A549 (cell line): ENCODE measurements at regions not wholly inside any gene's neighbourhood (a gene's known extent, or its start where the extent isn't known, plus 50 kb on each side); places are given as distances from the start of the nearest gene placed in this dataset.
A peak's percentile ranks its signal among the peaks of the same experiment; 100 is the strongest.

Experiments
- ATAC-seq, 2 experiments: fragments of 200-7000 bp in 1 of 2; fragments of >200 bp in 1 of 2; cut with Nextera tagmentation in 1 of 2; cut with Tn5 transposase in 1 of 2; 3 replicates each; pipeline versions ENCODE4 v1.8.0 to v1.9.1; 2018 to 2020; ENCODE audit warnings: mild to moderate bottlenecking in 1 of 2, moderate library complexity in 1 of 2
- CTCF ChIA-PET: fragments of 300-600 bp; sonication (Branson Sonifier 250); formaldehyde crosslinking; extraction: SDS; loops from one replicate; lab custom pipeline; 2021; ENCODE audit warnings: antibody characterized with exemption, inconsistent platforms; lab: Yijun Ruan, JAX
- POLR2A ChIA-PET: fragments of 350-600 bp; formaldehyde crosslinking; extraction: SDS; loops from one replicate; lab custom pipeline; 2021; ENCODE audit warnings: antibody characterized with exemption, inconsistent platforms; lab: Yijun Ruan, JAX
- DNase-seq, 2 experiments: peaks; one replicate each; pipeline versions ENCODE4 v3.0.0 to v3.0.0-alpha.2; 2011 to 2016; ENCODE audit warnings: low read depth in 1 of 2, low spot score in 1 of 2
- FAIRE-seq: peaks from 2 replicates; lab custom pipeline; 2011; peaks lifted over from hg19 to GRCh38; lab: Jason Lieb, UNC
- H3K27ac ChIP-seq, 2 experiments: fragments of >200 bp; sonication (Bioruptor Twin); formaldehyde crosslinking; 3 replicates each; pipeline ENCODE4 v1.5.1; 2016 to 2017
- H3K4me1 ChIP-seq: fragments of >200 bp; sonication (Bioruptor Twin); formaldehyde crosslinking; 3 replicates; pipeline ENCODE4 v1.6.1; 2016
- H3K4me2 ChIP-seq: fragments of >200 bp; sonication (Bioruptor Twin); formaldehyde crosslinking; 3 replicates; pipeline ENCODE4 v1.6.1; 2016
- H3K4me3 ChIP-seq: fragments of >200 bp; sonication (Bioruptor Twin); formaldehyde crosslinking; 3 replicates; pipeline ENCODE4 v1.5.1; 2016
- H3K9me3 ChIP-seq: fragments of >200 bp; sonication (Bioruptor Twin); formaldehyde crosslinking; 3 replicates; pipeline ENCODE4 v1.6.1; 2016
- CBX2 ChIP-seq: fragments of 200-600 bp; sonication (generic); IDR thresholded peaks from 2 replicates; pipeline ENCODE4 v1.6.1; 2016; ENCODE audit warnings: low read depth, mild to moderate bottlenecking, borderline replicate concordance
- CTCF ChIP-seq: fragments of >200 bp; sonication (Bioruptor Twin); formaldehyde crosslinking; IDR thresholded peaks from 3 replicates; pipeline ENCODE4 v1.5.1; 2016
- EP300 ChIP-seq, 2 experiments: fragments of >200 bp; sonication (Bioruptor Twin); formaldehyde crosslinking; IDR thresholded peaks; 2 replicates in 1 of 2; 3 replicates in 1 of 2; pipeline ENCODE4 v1.6.1; 2016 to 2017
- ESRRA ChIP-seq: fragments of 150-350 bp; IDR thresholded peaks from 2 replicates; pipeline ENCODE4 v1.6.1; 2014; ENCODE audit warnings: mild to moderate bottlenecking, low read length, borderline replicate concordance
- FOXS1 ChIP-seq: fragments of 250-450 bp; sonication (Bioruptor Pico); IDR thresholded peaks from 2 replicates; pipeline ENCODE4 v1.5.0; 2020; ENCODE audit warnings: mild to moderate bottlenecking, moderate library complexity
- GATA3 ChIP-seq: IDR thresholded peaks from 2 replicates; pipeline ENCODE4 v1.6.1; 2012; ENCODE audit warnings: borderline replicate concordance
- HES2 ChIP-seq: fragments of >200 bp; sonication (Bioruptor Twin); formaldehyde crosslinking; IDR thresholded peaks from 2 replicates; pipeline ENCODE4 v1.6.1; 2016
- HOXA7 ChIP-seq: fragments of 250-450 bp; sonication (Bioruptor Pico); IDR thresholded peaks from 2 replicates; pipeline ENCODE4 v1.5.0; 2020; ENCODE audit warnings: mild to moderate bottlenecking, moderate library complexity
- JUNB ChIP-seq: fragments of >200 bp; sonication (Bioruptor Twin); formaldehyde crosslinking; IDR thresholded peaks from 2 replicates; pipeline ENCODE4 v1.6.1; 2016
- MAFK ChIP-seq: fragments of 450-650 bp; IDR thresholded peaks from 2 replicates; pipeline ENCODE4 v1.6.1; 2014; ENCODE audit not compliant: partially characterized antibody
- MAX ChIP-seq: IDR thresholded peaks from 2 replicates; pipeline ENCODE4 v1.6.1; 2012
- MYC ChIP-seq: IDR thresholded peaks from 2 replicates; pipeline ENCODE4 v1.6.1; 2012; ENCODE audit warnings: mild to moderate bottlenecking, inconsistent platforms, low read length, improper control_type of control experiment, borderline replicate concordance
- NFE2L2 ChIP-seq: fragments of 150-350 bp; conservative IDR thresholded peaks from 2 replicates; pipeline ENCODE4 v1.6.1; 2014; ENCODE audit warnings: low read length
- NR3C1 ChIP-seq: fragments of >200 bp; sonication (Bioruptor Twin); formaldehyde crosslinking; IDR thresholded peaks from 3 replicates; pipeline ENCODE4 v1.6.1; 2017
- RAD21 ChIP-seq, 2 experiments: fragments of >200 bp in 1 of 2; sonication (Bioruptor Twin) in 1 of 2; formaldehyde crosslinking in 1 of 2; IDR thresholded peaks in 1 of 2; conservative IDR thresholded peaks in 1 of 2; 2 replicates in 1 of 2; 3 replicates in 1 of 2; pipeline ENCODE4 v1.6.1; 2012 to 2018; ENCODE audit warnings: inconsistent platforms in 1 of 2
- RCOR1 ChIP-seq: fragments of 150-350 bp; IDR thresholded peaks from 2 replicates; pipeline ENCODE4 v1.6.1; 2014; ENCODE audit warnings: antibody characterized with exemption, low read length, low read depth
- SREBF2 ChIP-seq: fragments of 450-650 bp; IDR thresholded peaks from 2 replicates; pipeline ENCODE4 v1.6.1; 2014; ENCODE audit warnings: mild to moderate bottlenecking, moderate library complexity
- USF2 ChIP-seq: fragments of 450-650 bp; IDR thresholded peaks from 2 replicates; pipeline ENCODE4 v1.6.1; 2014; ENCODE audit warnings: antibody characterized with exemption
- WGBS: methylation state at CpG from one replicate; pipeline ENCODE4 v1.1.6; 2017; ENCODE audit errors: missing lambda C conversion rate; 5-methylcytosine and 5-hydroxymethylcytosine counted together

- Histone ChIP-seq H3K27ac (no peak overlapping the region), H3K4me1 (no peaks in the 10 kb centered on the region), H3K4me3 (no peak overlapping the region), H3K9me3 (no peaks in the 10 kb centered on the region), H3K4me2 (no peak overlapping the region)
- ChIA-PET POLR2A (no interaction called here), CTCF (no interaction called here)
- TF ChIP-seq CTCF: no peak
- TF ChIP-seq RCOR1: no peak
- TF ChIP-seq FOXS1 (CRISPR knock-in tag): no peak
- no peak for TF ChIP-seq CBX2
- no peak for TF ChIP-seq MAFK
- TF ChIP-seq HES2: no peak
- no peak for TF ChIP-seq GATA3
- ATAC-seq: no peak
- no peak for FAIRE-seq
- DNase-seq: no peak
- 2% methylated on average over 1 of the region's 1 CpG for WGBS
Observed at GRCh38 chr5:74007193-74007592, 381.2 kb downstream of the ARHGEF28 start.

GRCh38 chr5:73999297-73999696, 373.3 kb downstream of the ARHGEF28 start:
- FAIRE-seq (peak; percentile 36), ATAC-seq (no peak)
- Histone ChIP-seq H3K4me1 (no peaks in the 10 kb centered on the region), H3K4me2 (no peak overlapping the region), H3K27ac (no peak overlapping the region), H3K9me3 (no peaks in the 10 kb centered on the region)
- WGBS: 34% methylated on average over 3 of the region's 3 CpGs
- ChIA-PET POLR2A (no interaction called here), CTCF (interaction anchor here (1.4 kb wide), 1 partner anchor 22 kb away, joined by 3 read pairs; no protein-coding TSS in a partner anchor)
- TF ChIP-seq EP300 (IDR thresholded peaks at IDR 0.05): no peak
- no peak for TF ChIP-seq SREBF2
- TF ChIP-seq ESRRA: no peak
- TF ChIP-seq MAX: no peak
- TF ChIP-seq MAFK: no peak
- TF ChIP-seq USF2: no peak
- TF ChIP-seq MYC: no peak
- TF ChIP-seq RAD21 (conservative IDR thresholded peaks at IDR 0.05 in 1 of 2, IDR thresholded peaks at IDR 0.05 in 1 of 2): no peak
- TF ChIP-seq RCOR1: no peak
- TF ChIP-seq, all 56 proteins: peak for 0
- no peak for DNase-seq
- H3K4me3 ChIP-seq: no peak overlapping the region

GRCh38 chr5:73998489-73998888, 372.5 kb downstream of the ARHGEF28 start:
- no peaks in the 10 kb centered on the region for H3K4me1 ChIP-seq
- no peak overlapping the region for H3K4me2 ChIP-seq
- TF ChIP-seq JUNB: no peak
- TF ChIP-seq RCOR1: no peak
- no peak for TF ChIP-seq NFE2L2
- ATAC-seq (no peak), DNase-seq (no peak), FAIRE-seq (no peak)
- ChIA-PET POLR2A (no interaction called here), CTCF (interaction anchor here (1.4 to 2.4 kb wide), 3 partner anchors 14 to 643 kb away, joined by 3 to 10 read pairs (median 6); partner anchors contain the start of gene ENC1)
- H3K9me3 ChIP-seq: no peaks in the 10 kb centered on the region
- no peak overlapping the region for H3K27ac ChIP-seq
- 19% methylated on average over 4 of the region's 4 CpGs for WGBS
- no peak overlapping the region for H3K4me3 ChIP-seq

GRCh38 chr5:73997960-73998359, 372.0 kb downstream of the ARHGEF28 start:
- no peak for FAIRE-seq
- ChIA-PET CTCF (interaction anchor here (1.4 to 2.4 kb wide), 3 partner anchors 13 to 643 kb away, joined by 3 to 10 read pairs (median 6); partner anchors contain the start of gene ENC1), POLR2A (no interaction called here)
- DNase-seq: no peak
- Histone ChIP-seq H3K4me1 (no peaks in the 10 kb centered on the region), H3K4me2 (no peak overlapping the region), H3K4me3 (no peak overlapping the region), H3K9me3 (no peaks in the 10 kb centered on the region), H3K27ac (no peak overlapping the region)
- no peak for TF ChIP-seq NR3C1
- no peak for TF ChIP-seq HOXA7
- no peak for TF ChIP-seq JUNB
- no peak for TF ChIP-seq NFE2L2
- TF ChIP-seq GATA3: no peak
- TF ChIP-seq FOXS1 (CRISPR knock-in tag): no peak
- no peak for ATAC-seq
